ENCODE measurements at regions not wholly inside any gene's neighbourhood (a gene's known extent, or its start where the extent isn't known, plus 50 kb on each side); places are given as distances from the start of the nearest gene placed in this dataset.

- Histone ChIP-seq H3K27ac (no peak overlapping the region), H3K27me3 (no peaks in the 10 kb centered on the region), H3K36me3 (no peaks in the 10 kb centered on the region), H3K4me3 (no peak overlapping the region), H3K9me3 (no peaks in the 10 kb centered on the region), H3K4me1 (no peaks in the 10 kb centered on the region)
- TF ChIP-seq CTCF (IDR thresholded peaks at IDR 0.05): no peak
- no peak for DNase-seq
- intact Hi-C loops (cut with DNase I; ENCODE audit: low total_unique reads): no loop called here
Observed at GRCh38 chr12:96099421-96099820, 64.0 kb upstream of the LTA4H start.

GRCh38 chr12:96099986-96100385, 64.6 kb upstream of the LTA4H start:
- no peak overlapping the region for H3K27ac ChIP-seq
- DNase-seq: no peak
- H3K4me1 ChIP-seq: no peaks in the 10 kb centered on the region
- intact Hi-C loops (cut with DNase I; ENCODE audit: low total_unique reads): no loop called here
- H3K9me3 ChIP-seq: no peaks in the 10 kb centered on the region
- no peak overlapping the region for H3K4me3 ChIP-seq
- TF ChIP-seq CTCF (IDR thresholded peaks at IDR 0.05) (no peak), POLR2A (IDR thresholded peaks at IDR 0.05) (no peak)
- no peaks in the 10 kb centered on the region for H3K27me3 ChIP-seq
- no peaks in the 10 kb centered on the region for H3K36me3 ChIP-seq

- Histone ChIP-seq H3K27ac (no peak overlapping the region), H3K27me3 (no peaks in the 10 kb centered on the region), H3K4me3 (no peak overlapping the region), H3K9me3 (no peaks in the 10 kb centered on the region), H3K4me1 (no peaks in the 10 kb centered on the region), H3K36me3 (no peaks in the 10 kb centered on the region)
- DNase-seq: no peak
- intact Hi-C loops (cut with DNase I; ENCODE audit: low total_unique reads): no loop called here
- TF ChIP-seq POLR2A (IDR thresholded peaks at IDR 0.05) (no peak), CTCF (IDR thresholded peaks at IDR 0.05) (no peak)
Observed at GRCh38 chr12:96101806-96102205, 66.4 kb upstream of the LTA4H start.

- Histone ChIP-seq H3K27me3 (no peaks in the 10 kb centered on the region), H3K36me3 (no peaks in the 10 kb centered on the region), H3K27ac (peak overlapping the region in 1 of 2 donors; percentile 10), H3K4me1 (no peaks in the 10 kb centered on the region), H3K4me3 (no peak overlapping the region), H3K9me3 (no peaks in the 10 kb centered on the region)
- DNase-seq: peak in 1 of 2 donors; percentile 38
- intact Hi-C loops (cut with DNase I; ENCODE audit: low total_unique reads): no loop called here
- TF ChIP-seq CTCF (IDR thresholded peaks at IDR 0.05): no peak
- no peak for TF ChIP-seq POLR2A (IDR thresholded peaks at IDR 0.05)
Observed at GRCh38 chr12:96103067-96103644, 67.8 kb upstream of the LTA4H start.

GRCh38 chr12:96104566-96104965, 69.2 kb upstream of the LTA4H start:
- no peak for TF ChIP-seq POLR2A (IDR thresholded peaks at IDR 0.05)
- no peak for TF ChIP-seq CTCF (IDR thresholded peaks at IDR 0.05)
- no peaks in the 10 kb centered on the region for H3K27me3 ChIP-seq
- intact Hi-C loops (cut with DNase I; ENCODE audit: low total_unique reads): no loop called here

More at GRCh38 chr12:96104566-96104965, 69.2 kb upstream of the LTA4H start:
- no peak overlapping the region for H3K4me3 ChIP-seq
- H3K9me3 ChIP-seq: no peaks in the 10 kb centered on the region
- no peaks in the 10 kb centered on the region for H3K4me1 ChIP-seq
- no peak for DNase-seq
- H3K36me3 ChIP-seq: no peaks in the 10 kb centered on the region
- no peak overlapping the region for H3K27ac ChIP-seq
